IgD-negative memory B cell (primary cell): ENCODE measurements at regions not wholly inside any gene's neighbourhood (a gene's known extent, or its start where the extent isn't known, plus 50 kb on each side); places are given as distances from the start of the nearest gene placed in this dataset.

Experiments
- H3K27ac Mint-ChIP-seq, 3 donors: one replicate each; pipeline ENCODE4 v1.8.0; 2020 to 2022; ENCODE audit warnings: mild to moderate bottlenecking in 3 of 3, mixed read lengths in 3 of 3, moderate library complexity in 1 of 3
- H3K27me3 Mint-ChIP-seq: one replicate; pipeline ENCODE4 v1.8.0; 2021; ENCODE audit warnings: mixed read lengths
- H3K36me3 Mint-ChIP-seq: one replicate; pipeline ENCODE4 v1.8.0; 2020; ENCODE audit warnings: mild to moderate bottlenecking, mixed read lengths
- H3K4me1 Mint-ChIP-seq, 3 donors: one replicate each; pipeline ENCODE4 v1.8.0; 2020 to 2022; ENCODE audit warnings: mixed read lengths in 3 of 3, mild to moderate bottlenecking in 1 of 3
- H3K4me3 Mint-ChIP-seq, 4 donors: one replicate each; pipeline ENCODE4 v1.8.0; 2020 to 2022; ENCODE audit warnings: mild to moderate bottlenecking in 4 of 4, mixed read lengths in 4 of 4, moderate library complexity in 3 of 4
- H3K9me3 Mint-ChIP-seq, 3 donors: one replicate each; pipeline ENCODE4 v1.8.0; 2020 to 2021; ENCODE audit warnings: mixed read lengths in 3 of 3, mild to moderate bottlenecking in 1 of 3

DNA sequence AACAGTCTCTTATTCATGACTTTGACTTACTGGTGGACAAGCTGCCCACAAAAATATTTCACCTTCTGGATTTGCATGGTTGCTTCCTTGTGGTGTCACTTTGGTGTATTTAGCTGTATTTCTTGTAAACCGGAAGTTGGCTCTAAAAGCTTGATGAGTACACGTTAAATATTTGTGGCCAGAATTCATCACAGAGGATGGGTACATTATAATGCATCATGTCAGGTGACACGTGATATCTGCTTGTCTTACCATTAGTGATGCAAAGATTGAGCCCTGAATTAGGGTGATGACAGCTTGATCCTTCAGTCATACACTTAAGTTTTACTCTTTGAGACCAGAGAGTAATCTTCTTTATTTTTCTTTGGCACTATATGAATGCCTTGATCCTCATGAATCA, 188.3 kb upstream of the RPS6KA3 start:
- peaks cover 1% of the 10 kb centered on the region for H3K27me3 Mint-ChIP-seq
- peaks cover 0 to 6% (median 2%) of the 10 kb centered on the region in 3 donors for H3K4me1 Mint-ChIP-seq
- no peak overlapping the region for H3K27ac Mint-ChIP-seq
- peaks cover 1% of the 10 kb centered on the region for H3K36me3 Mint-ChIP-seq
- peaks cover 0 to 8% (median 0%) of the 10 kb centered on the region in 3 donors for H3K9me3 Mint-ChIP-seq
- peak overlapping the region in 1 of 4 donors; percentile 4 for H3K4me3 Mint-ChIP-seq

- Mint-ChIP-seq H3K27ac (no peak overlapping the region), H3K4me1 (peaks cover 0 to 6% (median 2%) of the 10 kb centered on the region in 3 donors), H3K4me3 (no peak overlapping the region), H3K27me3 (peaks cover 1% of the 10 kb centered on the region), H3K36me3 (peaks cover 1% of the 10 kb centered on the region), H3K9me3 (peaks cover 0 to 8% (median 0%) of the 10 kb centered on the region in 3 donors)
Observed at GRCh38 chrX:20454117-20454516, 187.4 kb upstream of the RPS6KA3 start.

- Mint-ChIP-seq H3K36me3 (peaks cover 1% of the 10 kb centered on the region), H3K4me1 (peaks cover 2 to 12% (median 6%) of the 10 kb centered on the region in 3 donors), H3K27ac (no peak overlapping the region), H3K4me3 (peak overlapping the region in 1 of 4 donors; percentile 1), H3K27me3 (peaks cover 1% of the 10 kb centered on the region), H3K9me3 (peaks cover 0 to 8% (median 0%) of the 10 kb centered on the region in 3 donors)
Observed at GRCh38 chrX:20452487-20452886, 185.8 kb upstream of the RPS6KA3 start.

DNA sequence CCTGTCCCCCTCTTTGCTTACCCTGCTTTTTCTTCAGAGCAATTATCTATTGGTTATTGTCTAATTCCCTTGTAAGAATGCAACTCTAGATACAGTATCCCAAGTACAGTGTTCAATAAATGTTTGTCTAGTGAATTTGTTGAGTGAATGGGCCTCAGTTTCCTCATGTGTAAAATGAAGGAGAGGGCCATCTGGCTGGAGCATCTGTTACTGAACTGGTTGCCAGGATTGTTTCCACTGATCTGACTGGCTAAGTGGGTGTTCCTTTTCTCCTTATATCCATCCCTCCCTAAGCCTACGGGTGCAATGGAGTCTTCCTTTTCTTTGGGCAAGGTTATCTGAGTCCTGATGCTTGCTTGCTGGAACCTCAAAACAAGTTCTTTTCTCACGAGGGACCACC, 185.2 kb upstream of the RPS6KA3 start:
- Mint-ChIP-seq H3K4me1 (peaks cover 2 to 12% (median 6%) of the 10 kb centered on the region in 3 donors), H3K27me3 (peaks cover 1% of the 10 kb centered on the region), H3K9me3 (peaks cover 0 to 8% (median 0%) of the 10 kb centered on the region in 3 donors), H3K27ac (no peak overlapping the region), H3K4me3 (no peak overlapping the region), H3K36me3 (peaks cover 1% of the 10 kb centered on the region)

- Mint-ChIP-seq H3K27me3 (peaks cover 2% of the 10 kb centered on the region), H3K4me1 (peaks cover 0 to 6% (median 6%) of the 10 kb centered on the region in 3 donors), H3K36me3 (no peaks in the 10 kb centered on the region), H3K4me3 (no peak overlapping the region), H3K9me3 (no peaks in the 10 kb centered on the region), H3K27ac (no peak overlapping the region)
Observed at GRCh38 chrX:20445109-20445508, 178.4 kb upstream of the RPS6KA3 start.

DNA sequence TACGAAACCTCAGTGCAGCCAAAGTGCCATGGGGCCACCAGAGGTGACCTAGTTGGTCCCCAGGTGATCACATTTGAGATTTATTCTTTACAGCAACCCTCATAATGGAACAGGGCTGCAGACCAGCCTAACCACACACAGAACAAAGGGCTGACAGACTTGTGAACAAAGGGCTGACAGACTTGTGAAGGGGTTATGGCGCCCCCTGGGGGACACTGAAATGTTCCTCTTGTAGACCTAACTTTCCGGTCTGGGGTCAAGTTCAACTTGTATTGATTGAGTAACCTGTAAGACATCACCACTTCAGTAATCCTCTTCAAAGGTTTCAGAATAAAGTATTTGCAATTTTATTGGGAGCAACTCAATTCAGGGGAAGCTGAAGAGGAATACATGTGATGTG, 175.9 kb upstream of the RPS6KA3 start:
- Mint-ChIP-seq H3K4me1 (no peaks in the 10 kb centered on the region), H3K27ac (no peak overlapping the region), H3K27me3 (peaks cover 2% of the 10 kb centered on the region), H3K4me3 (no peak overlapping the region), H3K9me3 (no peaks in the 10 kb centered on the region), H3K36me3 (no peaks in the 10 kb centered on the region)

DNA sequence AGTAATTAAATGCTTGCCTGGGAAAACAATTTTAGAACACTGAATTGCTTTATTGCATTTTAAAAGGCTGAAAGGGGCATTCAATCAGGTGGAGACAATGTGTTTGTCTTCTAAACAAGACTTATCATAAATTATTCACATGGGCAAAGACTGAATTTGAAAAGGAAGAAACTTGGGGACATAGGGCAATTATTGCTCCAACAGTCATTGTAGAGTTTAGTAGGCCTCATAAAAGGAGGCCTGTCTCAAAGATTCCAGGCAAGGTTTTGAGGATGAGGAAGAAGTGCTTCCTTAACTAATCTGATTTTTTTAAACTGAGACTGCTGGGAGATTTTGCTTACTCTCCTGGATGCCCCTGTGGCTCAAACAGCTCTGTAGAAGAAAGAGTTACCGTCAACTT, 174.4 kb upstream of the RPS6KA3 start:
- Mint-ChIP-seq H3K27me3 (peaks cover 2% of the 10 kb centered on the region), H3K4me3 (no peak overlapping the region), H3K4me1 (no peaks in the 10 kb centered on the region), H3K36me3 (no peaks in the 10 kb centered on the region), H3K9me3 (no peaks in the 10 kb centered on the region), H3K27ac (no peak overlapping the region)

DNA sequence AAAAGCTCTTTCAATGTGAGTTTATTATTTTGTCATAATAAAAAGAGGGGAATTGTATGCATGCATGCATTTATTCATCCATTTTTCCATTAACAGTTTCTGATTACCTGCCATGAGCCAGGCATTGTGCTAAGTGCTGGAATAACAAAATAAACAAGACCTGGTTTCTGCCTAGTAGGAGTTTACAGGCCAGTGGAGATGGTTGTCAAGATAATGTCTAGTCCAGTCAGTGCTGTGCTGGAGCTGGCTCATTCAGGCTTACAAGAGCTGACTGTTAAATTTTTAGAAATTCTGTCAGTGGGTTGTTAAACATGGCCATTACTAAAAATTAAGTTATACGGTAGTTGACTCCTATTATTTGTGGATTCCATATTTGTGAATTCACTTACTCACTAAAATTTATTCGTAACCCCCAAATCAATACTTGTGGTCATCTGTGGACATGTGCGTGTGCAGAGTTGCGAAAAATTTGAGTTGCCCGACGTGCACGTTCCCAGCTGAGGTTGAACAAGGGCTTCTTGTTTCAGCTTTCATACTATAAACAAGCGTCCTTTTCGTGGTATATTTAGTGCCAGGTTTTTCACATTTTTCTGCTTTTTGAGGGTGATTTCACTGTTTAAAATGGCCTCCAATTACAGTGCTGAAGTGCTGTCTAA, 172.3 kb upstream of the RPS6KA3 start:
- H3K9me3 Mint-ChIP-seq, result no peaks in the 10 kb centered on the region
- peaks cover 2% of the 10 kb centered on the region for H3K27me3 Mint-ChIP-seq
- no peak overlapping the region for H3K27ac Mint-ChIP-seq
- H3K36me3 Mint-ChIP-seq, result no peaks in the 10 kb centered on the region
- no peak overlapping the region for H3K4me3 Mint-ChIP-seq
- no peaks in the 10 kb centered on the region for H3K4me1 Mint-ChIP-seq

GRCh38 chrX:20437683-20438082, 171.0 kb upstream of the RPS6KA3 start:
- H3K27me3 Mint-ChIP-seq, result peaks cover under 1% of the 10 kb centered on the region
- no peak overlapping the region for H3K4me3 Mint-ChIP-seq
- no peaks in the 10 kb centered on the region for H3K36me3 Mint-ChIP-seq
- no peaks in the 10 kb centered on the region for H3K9me3 Mint-ChIP-seq
- H3K4me1 Mint-ChIP-seq, result peaks cover 0 to 4% (median 2%) of the 10 kb centered on the region in 3 donors
- no peak overlapping the region for H3K27ac Mint-ChIP-seq

- no peaks in the 10 kb centered on the region for H3K36me3 Mint-ChIP-seq
- peaks cover 0 to 4% (median 2%) of the 10 kb centered on the region in 3 donors for H3K4me1 Mint-ChIP-seq
- H3K4me3 Mint-ChIP-seq, result no peak overlapping the region
- peaks cover 2% of the 10 kb centered on the region for H3K27me3 Mint-ChIP-seq
- H3K9me3 Mint-ChIP-seq, result no peaks in the 10 kb centered on the region
- no peak overlapping the region for H3K27ac Mint-ChIP-seq
Observed at GRCh38 chrX:20435913-20436312, 169.2 kb upstream of the RPS6KA3 start.

DNA sequence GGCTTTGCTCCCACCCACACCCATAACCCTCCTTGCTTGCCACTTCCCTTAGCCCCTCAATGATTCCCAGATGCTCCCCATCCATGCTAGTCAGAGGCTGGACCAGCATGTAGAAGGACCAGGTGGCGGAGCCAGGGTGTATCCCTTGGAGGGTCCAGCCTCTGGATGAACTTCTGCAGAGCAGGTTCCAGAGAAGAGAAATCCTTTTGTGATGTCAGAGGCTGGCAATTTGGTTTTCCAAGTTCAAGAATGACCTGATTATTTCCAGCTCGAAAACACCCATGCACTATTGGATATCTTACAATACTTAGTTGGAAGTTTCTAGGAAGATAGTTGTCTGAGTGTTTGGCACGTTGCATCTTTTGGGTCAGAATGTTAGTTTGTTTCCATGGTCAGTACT, 168.3 kb upstream of the RPS6KA3 start:
- H3K4me1 Mint-ChIP-seq, result peaks cover 0 to 4% (median 2%) of the 10 kb centered on the region in 3 donors
- no peak overlapping the region for H3K27ac Mint-ChIP-seq

DNA sequence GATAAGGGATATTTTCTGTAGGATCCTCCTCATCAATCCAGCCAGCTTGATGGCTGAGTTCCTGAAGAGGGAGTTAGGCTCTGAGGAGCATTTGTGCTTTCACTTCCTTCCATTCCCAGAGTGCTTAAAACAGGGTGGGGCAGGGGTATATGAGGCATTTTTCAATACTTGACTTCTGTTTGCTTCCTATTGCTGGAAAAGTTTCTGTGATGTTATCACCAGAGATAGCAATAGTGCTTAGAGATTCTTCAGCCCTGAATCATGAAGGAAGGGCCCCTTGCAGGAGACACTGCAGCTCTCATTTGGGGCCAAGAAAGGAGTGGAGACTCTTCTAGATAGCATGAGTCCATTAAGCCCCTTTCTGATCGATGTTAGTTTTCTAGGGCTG, 166.7 kb upstream of the RPS6KA3 start:
- no peak overlapping the region for H3K27ac Mint-ChIP-seq
- peaks cover 2% of the 10 kb centered on the region for H3K27me3 Mint-ChIP-seq
- H3K4me1 Mint-ChIP-seq, result peaks cover 0 to 4% (median 3%) of the 10 kb centered on the region in 3 donors
- no peak overlapping the region for H3K4me3 Mint-ChIP-seq
- no peaks in the 10 kb centered on the region for H3K9me3 Mint-ChIP-seq
- H3K36me3 Mint-ChIP-seq, result no peaks in the 10 kb centered on the region

More for the DNA sequence above, 168.3 kb upstream of the RPS6KA3 start:
- Mint-ChIP-seq H3K36me3 (no peaks in the 10 kb centered on the region), H3K4me3 (peak overlapping the region in 1 of 4 donors; percentile 8), H3K9me3 (no peaks in the 10 kb centered on the region), H3K27me3 (peaks cover 2% of the 10 kb centered on the region)

DNA sequence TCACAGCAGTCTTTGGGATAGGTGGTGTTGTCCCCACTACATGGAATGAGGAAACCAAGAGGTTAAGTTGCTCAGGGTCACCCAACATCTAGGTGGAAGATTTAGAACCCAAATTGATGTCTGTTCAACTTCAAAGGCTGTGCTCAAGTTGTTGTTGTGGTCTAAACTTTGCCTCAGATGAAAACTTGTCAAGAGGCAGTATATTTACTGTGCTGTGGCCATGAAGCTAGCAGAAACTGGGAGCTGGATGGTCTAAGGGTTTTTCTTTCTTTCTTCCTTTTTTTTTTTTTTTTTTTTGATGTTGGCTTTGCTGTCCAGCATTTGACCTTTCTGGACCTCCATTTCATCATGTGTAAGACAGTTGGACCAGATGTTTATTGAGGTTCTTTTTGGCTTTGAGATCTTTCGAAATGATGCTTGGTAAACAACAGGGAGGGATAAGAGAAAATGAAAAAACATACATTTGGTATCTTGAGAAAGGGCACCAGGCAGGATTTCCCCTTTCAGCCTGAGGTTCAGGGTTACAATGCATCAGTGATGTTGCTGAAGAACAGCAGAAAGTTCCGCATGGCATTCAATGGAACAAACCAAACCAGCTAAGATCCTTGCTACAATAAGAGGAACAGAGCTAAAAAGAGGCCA, 166.2 kb upstream of the RPS6KA3 start:
- H3K4me3 Mint-ChIP-seq, result no peak overlapping the region
- peaks cover 0 to 4% (median 3%) of the 10 kb centered on the region in 3 donors for H3K4me1 Mint-ChIP-seq
- no peaks in the 10 kb centered on the region for H3K36me3 Mint-ChIP-seq
- H3K27me3 Mint-ChIP-seq, result peaks cover 2% of the 10 kb centered on the region
- H3K9me3 Mint-ChIP-seq, result no peaks in the 10 kb centered on the region
- no peak overlapping the region for H3K27ac Mint-ChIP-seq

- no peak overlapping the region for H3K27ac Mint-ChIP-seq
Observed at GRCh38 chrX:20432048-20432447, 165.3 kb upstream of the RPS6KA3 start.

DNA sequence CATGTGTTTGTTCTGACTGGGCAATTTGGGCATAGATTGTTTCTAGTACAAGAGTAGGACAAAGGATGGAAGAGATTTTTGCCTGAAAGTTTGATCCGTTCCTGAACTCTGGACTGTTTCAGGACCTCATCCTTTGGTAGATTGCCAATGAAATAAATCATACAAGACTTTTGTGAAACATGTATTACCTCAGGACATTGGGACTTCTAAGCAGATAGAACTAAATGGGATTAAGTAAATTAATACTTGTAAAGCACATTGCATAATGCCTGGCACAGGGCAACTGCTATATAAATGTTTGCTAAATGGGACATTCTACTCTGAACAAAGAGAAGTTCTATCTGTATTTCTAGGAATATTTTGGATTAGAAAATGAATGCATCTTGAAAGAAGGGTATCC, 164.8 kb upstream of the RPS6KA3 start:
- peaks cover 0 to 8% (median 3%) of the 10 kb centered on the region in 3 donors for H3K4me1 Mint-ChIP-seq
- H3K4me3 Mint-ChIP-seq, result no peak overlapping the region
- no peaks in the 10 kb centered on the region for H3K9me3 Mint-ChIP-seq
- no peaks in the 10 kb centered on the region for H3K36me3 Mint-ChIP-seq
- H3K27ac Mint-ChIP-seq, result no peak overlapping the region
- H3K27me3 Mint-ChIP-seq, result peaks cover 2% of the 10 kb centered on the region

More at GRCh38 chrX:20432048-20432447, 165.3 kb upstream of the RPS6KA3 start:
- H3K9me3 Mint-ChIP-seq, result no peaks in the 10 kb centered on the region
- H3K4me3 Mint-ChIP-seq, result no peak overlapping the region
- H3K4me1 Mint-ChIP-seq, result peaks cover 0 to 7% (median 3%) of the 10 kb centered on the region in 3 donors
- no peaks in the 10 kb centered on the region for H3K36me3 Mint-ChIP-seq
- H3K27me3 Mint-ChIP-seq, result peaks cover 2% of the 10 kb centered on the region
